ENCODE measurements at regions not wholly inside any gene's neighbourhood (a gene's known extent, or its start where the extent isn't known, plus 50 kb on each side); places are given as distances from the start of the nearest gene placed in this dataset.

DNA sequence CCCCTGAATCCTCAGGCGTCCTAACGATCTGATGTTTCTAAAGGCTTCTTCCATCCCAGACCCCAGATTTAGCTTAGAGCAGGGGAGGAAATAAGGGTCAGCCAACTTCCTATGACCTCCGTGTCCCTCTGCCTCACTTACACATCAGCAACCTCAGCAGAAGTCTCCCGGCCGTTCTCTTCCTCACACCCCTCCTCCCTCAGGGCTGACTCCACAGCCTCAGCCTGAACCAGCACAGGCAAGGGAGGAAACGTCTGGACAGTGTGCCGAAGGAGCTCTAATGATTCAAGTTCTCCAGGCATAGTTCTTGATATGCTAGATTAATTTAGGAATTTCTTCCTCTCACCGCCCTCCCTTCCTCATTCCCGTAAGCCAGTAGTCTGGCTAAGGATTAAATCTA lies 121.4 kb downstream of the NUFIP1 start:
- TF ChIP-seq, protein P1, sequence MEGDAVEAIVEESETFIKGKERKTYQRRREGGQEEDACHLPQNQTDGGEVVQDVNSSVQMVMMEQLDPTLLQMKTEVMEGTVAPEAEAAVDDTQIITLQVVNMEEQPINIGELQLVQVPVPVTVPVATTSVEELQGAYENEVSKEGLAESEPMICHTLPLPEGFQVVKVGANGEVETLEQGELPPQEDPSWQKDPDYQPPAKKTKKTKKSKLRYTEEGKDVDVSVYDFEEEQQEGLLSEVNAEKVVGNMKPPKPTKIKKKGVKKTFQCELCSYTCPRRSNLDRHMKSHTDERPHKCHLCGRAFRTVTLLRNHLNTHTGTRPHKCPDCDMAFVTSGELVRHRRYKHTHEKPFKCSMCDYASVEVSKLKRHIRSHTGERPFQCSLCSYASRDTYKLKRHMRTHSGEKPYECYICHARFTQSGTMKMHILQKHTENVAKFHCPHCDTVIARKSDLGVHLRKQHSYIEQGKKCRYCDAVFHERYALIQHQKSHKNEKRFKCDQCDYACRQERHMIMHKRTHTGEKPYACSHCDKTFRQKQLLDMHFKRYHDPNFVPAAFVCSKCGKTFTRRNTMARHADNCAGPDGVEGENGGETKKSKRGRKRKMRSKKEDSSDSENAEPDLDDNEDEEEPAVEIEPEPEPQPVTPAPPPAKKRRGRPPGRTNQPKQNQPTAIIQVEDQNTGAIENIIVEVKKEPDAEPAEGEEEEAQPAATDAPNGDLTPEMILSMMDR (optimal IDR thresholded peaks at IDR 0.05 in 1 of 3, IDR thresholded peaks at IDR 0.05 in 1 of 3, conservative IDR thresholded peaks at IDR 0.05 in 1 of 3; ENCODE audit: extremely low read depth in 1 of 3, insufficient read depth in 2 of 3, low read length in 3 of 3): no peak
- no peak for TF ChIP-seq EZH2 (IDR thresholded peaks at IDR 0.05; ENCODE audit: low read length)

Measured in keratinocyte (primary cell).